Lower lobe of right lung (tissue), 2 donors: ENCODE measurements at regions not wholly inside any gene's neighbourhood (a gene's known extent, or its start where the extent isn't known, plus 50 kb on each side); places are given as distances from the start of the nearest gene placed in this dataset.

Experiments
- ATAC-seq, 2 donors: fragments of 200-7000 bp; cut with Tn5 transposase; one replicate each; pipeline ENCODE4 v1.9.1; 2020 to 2022; ENCODE audit warnings: mild to moderate bottlenecking in 2 of 2, moderate library complexity in 2 of 2
- DNase-seq: peaks from one replicate; pipeline ENCODE4 v3.0.0-alpha.2; 2020
- H3K27ac ChIP-seq: fragments of 200-600 bp; one replicate; pipeline ENCODE4 v1.8.0; 2022
- H3K27me3 ChIP-seq: fragments of 200-600 bp; one replicate; pipeline ENCODE4 v1.8.0; 2022; ENCODE audit warnings: low read depth
- H3K36me3 ChIP-seq: fragments of 200-600 bp; one replicate; pipeline ENCODE4 v1.8.0; 2022; ENCODE audit warnings: mild to moderate bottlenecking
- H3K4me1 ChIP-seq: fragments of 200-600 bp; one replicate; pipeline ENCODE4 v1.8.0; 2022
- H3K4me3 ChIP-seq: fragments of 200-600 bp; one replicate; pipeline ENCODE4 v1.8.0; 2022; ENCODE audit warnings: mild to moderate bottlenecking
- H3K9me3 ChIP-seq: fragments of 200-600 bp; one replicate; pipeline ENCODE4 v1.8.0; 2022
- CTCF ChIP-seq: fragments of 200-600 bp; IDR thresholded peaks from one replicate; pipeline ENCODE4 v1.8.0; 2022; ENCODE audit warnings: antibody characterized with exemption, mild to moderate bottlenecking
- intact Hi-C: fragments of 100-400 bp; cut with DNase I; formaldehyde crosslinking; loops from one replicate; pipeline ENCODE4 v1.11.0; 2022
- donor health status: DM: no; HTN: yes; CAD: no; lungs with severe emphysema.

DNA sequence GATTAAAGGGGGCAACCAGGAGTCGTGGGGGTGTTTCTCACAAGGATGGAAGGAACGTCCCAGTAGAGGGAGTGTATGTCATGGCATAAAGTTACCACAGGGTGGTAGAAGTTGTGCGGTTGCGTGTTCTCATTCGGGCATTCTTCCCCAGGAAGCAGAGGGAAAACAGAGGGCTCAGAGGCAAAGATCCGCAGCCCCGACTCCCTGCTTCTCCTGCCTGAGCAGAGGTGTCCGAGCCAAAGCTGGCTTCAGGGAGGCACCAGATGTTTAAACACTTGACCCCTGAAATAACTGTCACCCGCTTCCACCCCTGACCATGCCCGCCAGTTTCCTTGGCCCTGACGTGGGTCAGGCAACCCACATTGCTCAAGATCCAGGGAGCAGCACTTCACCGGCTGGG, 83.7 kb downstream of the EN1 start:
- Histone ChIP-seq H3K9me3 (no peaks in the 10 kb centered on the region), H3K36me3 (no peaks in the 10 kb centered on the region), H3K4me1 (no peaks in the 10 kb centered on the region), H3K4me3 (no peak overlapping the region), H3K27ac (no peak overlapping the region), H3K27me3 (peaks cover 21% of the 10 kb centered on the region)
- DNase-seq: no peak
- ATAC-seq: no peak
- no peak for TF ChIP-seq CTCF
- intact Hi-C loops: no loop called here

DNA sequence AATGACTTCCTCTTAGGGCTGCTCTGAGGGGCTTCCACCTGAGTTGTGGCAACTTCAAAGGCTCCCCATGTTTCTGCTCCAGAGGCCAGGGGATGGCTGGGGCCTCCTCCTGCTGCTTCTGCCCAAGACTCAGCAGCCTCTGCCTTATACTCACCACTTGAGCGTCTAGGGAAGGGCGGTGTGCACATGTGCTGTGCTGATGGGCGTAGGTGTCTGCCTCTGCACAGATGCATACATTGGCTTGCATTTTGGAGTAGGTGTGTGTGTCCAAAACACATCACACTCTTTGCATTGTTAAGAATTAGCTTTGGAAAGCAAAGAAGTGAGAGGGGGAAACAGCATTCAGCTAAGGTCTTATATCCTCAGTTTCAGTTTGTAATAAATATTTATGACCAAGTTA, 85.2 kb downstream of the EN1 start:
- H3K27me3 ChIP-seq: peaks cover 21% of the 10 kb centered on the region
- H3K4me3 ChIP-seq: no peak overlapping the region
- TF ChIP-seq CTCF: no peak
- no peak overlapping the region for H3K27ac ChIP-seq
- intact Hi-C loops: no loop called here
- no peaks in the 10 kb centered on the region for H3K9me3 ChIP-seq
- no peak for ATAC-seq
- no peak for DNase-seq
- H3K36me3 ChIP-seq: no peaks in the 10 kb centered on the region
- no peaks in the 10 kb centered on the region for H3K4me1 ChIP-seq

- DNase-seq (no peak), ATAC-seq (no peak)
- Histone ChIP-seq H3K27me3 (peaks cover 21% of the 10 kb centered on the region), H3K36me3 (no peaks in the 10 kb centered on the region), H3K27ac (no peak overlapping the region), H3K9me3 (no peaks in the 10 kb centered on the region), H3K4me3 (no peak overlapping the region), H3K4me1 (no peaks in the 10 kb centered on the region)
- TF ChIP-seq CTCF: no peak
- intact Hi-C loops: no loop called here
Observed at GRCh38 chr2:118761771-118762170, 85.7 kb downstream of the EN1 start.

DNA sequence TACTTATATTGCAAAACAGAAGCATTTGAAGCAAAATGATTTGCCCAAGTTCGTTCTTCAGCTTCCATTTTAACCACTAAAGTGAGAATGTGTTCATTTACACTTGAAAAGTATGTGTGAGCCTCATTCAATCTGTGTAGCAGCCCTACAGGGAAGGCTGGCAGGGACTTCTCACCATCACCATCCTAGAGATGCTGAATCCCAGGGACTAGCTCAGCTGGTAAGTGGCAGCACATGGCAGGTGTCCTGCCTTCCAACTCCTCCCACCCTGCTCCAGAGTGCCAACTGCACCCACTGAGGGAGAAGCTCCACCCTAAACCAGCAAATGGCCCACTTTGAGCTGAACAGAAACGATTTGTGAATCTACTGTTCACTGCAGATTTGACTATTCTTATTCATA, 91.5 kb downstream of the EN1 start:
- no peaks in the 10 kb centered on the region for H3K4me1 ChIP-seq
- DNase-seq (no peak), ATAC-seq (no peak)
- no peak overlapping the region for H3K4me3 ChIP-seq
- no peaks in the 10 kb centered on the region for H3K36me3 ChIP-seq
- H3K9me3 ChIP-seq: no peaks in the 10 kb centered on the region
- no peak for TF ChIP-seq CTCF
- H3K27me3 ChIP-seq: no peaks in the 10 kb centered on the region
- H3K27ac ChIP-seq: no peak overlapping the region
- intact Hi-C loops: no loop called here

- H3K4me3 ChIP-seq: no peak overlapping the region
- H3K27ac ChIP-seq: no peak overlapping the region
- no peaks in the 10 kb centered on the region for H3K9me3 ChIP-seq
- intact Hi-C loops: no loop called here
- no peaks in the 10 kb centered on the region for H3K4me1 ChIP-seq
- no peaks in the 10 kb centered on the region for H3K36me3 ChIP-seq
- DNase-seq (no peak), ATAC-seq (no peak)
- no peak for TF ChIP-seq CTCF
- no peaks in the 10 kb centered on the region for H3K27me3 ChIP-seq
Observed at GRCh38 chr2:118755384-118755783, 92.1 kb downstream of the EN1 start.

GRCh38 chr2:118752762-118753429, 94.6 kb downstream of the EN1 start:
- DNase-seq (no peak), ATAC-seq (no peak)
- H3K4me1 ChIP-seq: no peaks in the 10 kb centered on the region
- H3K4me3 ChIP-seq: no peak overlapping the region
- no peaks in the 10 kb centered on the region for H3K27me3 ChIP-seq
- intact Hi-C loops: no loop called here
- no peaks in the 10 kb centered on the region for H3K9me3 ChIP-seq
- TF ChIP-seq CTCF: no peak
- H3K36me3 ChIP-seq: no peaks in the 10 kb centered on the region
- no peak overlapping the region for H3K27ac ChIP-seq
